HCT116 (cell line): ENCODE measurements at regions not wholly inside any gene's neighbourhood (a gene's known extent, or its start where the extent isn't known, plus 50 kb on each side); places are given as distances from the start of the nearest gene placed in this dataset.

ENCODE experiments used
- ATAC-seq: fragments of 200-7000 bp; cut with Tn5 transposase; 2 replicates; pipeline ENCODE4 v1.9.1; 2020; ENCODE audit warnings: mild to moderate bottlenecking, moderate library complexity
- BruUV-seq: library from RNA; stranded (reverse); fragments of 400-500 nt; replicated peaks from 2 replicates; lab custom pipeline; 2021; lab: Mats Ljungman, UMichigan
- CTCF ChIA-PET: fragments of 300-600 bp; sonication (Branson Sonifier 250); formaldehyde crosslinking; loops from one replicate; lab custom pipeline; 2021; ENCODE audit warnings: antibody characterized with exemption; lab: Charles Lee
- POLR2A ChIA-PET: fragments of 300-600, 350-600 bp; sonication (Branson Sonifier 250); formaldehyde crosslinking; loops from one replicate; lab custom pipeline; 2021; ENCODE audit warnings: antibody characterized with exemption; lab: Charles Lee
- RAD21 ChIA-PET, 2 experiments: fragments of 300-600 bp; sonication (Branson Sonifier 250); formaldehyde crosslinking; loops; one replicate each; lab custom pipeline; 2023; ENCODE audit warnings: low total read pairs in 2 of 2; ENCODE audit not compliant: uncharacterized antibody in 2 of 2, unreplicated experiment in 2 of 2, low non-redundant PET in 1 of 2; lab: Charles Lee
- DNase-seq: peaks from one replicate; pipeline ENCODE4 v3.0.0-alpha.2; 2010; ENCODE audit warnings: low read depth, low spot score
- H2AFZ ChIP-seq: fragments of 200-600 bp; shearing (Covaris generic), sonication (generic); 2 replicates; pipeline ENCODE4 v1.6.1; 2017; ENCODE audit warnings: low read depth, mixed run types, mixed read lengths, antibody characterized with exemption, low read length; ENCODE audit not compliant: poor library complexity, severe bottlenecking
- H3K27ac ChIP-seq: 2 replicates; pipeline ENCODE4 v1.5.1; 2012; ENCODE audit warnings: low read depth, low read length
- H3K27me3 ChIP-seq: fragments of 200-600 bp; sonication (generic); 2 replicates; pipeline ENCODE4 v1.6.1; 2016; ENCODE audit warnings: mixed run types, low read length, mixed read lengths; ENCODE audit not compliant: insufficient read depth
- H3K36me3 ChIP-seq, 2 experiments: fragments of 200-500 bp in 1 of 2; fragments of 200-600 bp in 1 of 2; sonication (Bioruptor generic) in 1 of 2; sonication (generic) in 1 of 2; 2 replicates each; pipeline versions ENCODE4 v1.5.1 to v1.6.1; 2014 to 2016; ENCODE audit warnings: low read length in 2 of 2, inconsistent platforms in 1 of 2, mixed read lengths in 1 of 2, mixed run types in 1 of 2; ENCODE audit not compliant: insufficient read depth in 2 of 2, control insufficient read depth in 1 of 2
- H3K4me1 ChIP-seq, 2 experiments: fragments of 200-600 bp in 1 of 2; sonication (generic) in 1 of 2; 2 replicates each; pipeline versions ENCODE4 v1.5.1 to v1.6.1; 2012 to 2017; ENCODE audit warnings: low read length in 2 of 2, inconsistent platforms in 1 of 2, mild to moderate bottlenecking in 1 of 2, mixed read lengths in 1 of 2, mixed run types in 1 of 2, moderate library complexity in 1 of 2; ENCODE audit not compliant: insufficient read depth in 2 of 2, control insufficient read depth in 1 of 2
- H3K4me2 ChIP-seq: fragments of 200-600 bp; sonication (generic); 2 replicates; pipeline ENCODE4 v1.6.1; 2017; ENCODE audit warnings: mixed run types, low read length, mixed read lengths
- H3K4me3 ChIP-seq, 2 experiments: fragments of 200-600 bp in 1 of 2; sonication (generic) in 1 of 2; replicated peaks in 1 of 2; 2 replicates each; pipeline ENCODE4 v1.5.1; 2011 to 2016; ENCODE audit warnings: low read length in 2 of 2, control low read depth in 1 of 2, low read depth in 1 of 2, mild to moderate bottlenecking in 1 of 2, mixed read lengths in 1 of 2, mixed run types in 1 of 2
- H3K79me2 ChIP-seq: fragments of 200-600 bp; sonication (generic); 2 replicates; pipeline ENCODE4 v1.6.1; 2017; ENCODE audit warnings: mild to moderate bottlenecking, mixed run types, low read length, moderate library complexity, mixed read lengths; ENCODE audit not compliant: insufficient read depth
- H3K9ac ChIP-seq: fragments of 200-600 bp; sonication (generic); 2 replicates; pipeline ENCODE4 v1.6.1; 2016; ENCODE audit warnings: low read length, mixed read lengths
- H3K9me2 ChIP-seq: fragments of 200-600 bp; sonication (generic), shearing (Covaris generic); 2 replicates; pipeline ENCODE4 v1.6.1; 2017; ENCODE audit warnings: mixed run types, mild to moderate bottlenecking, moderate library complexity; ENCODE audit not compliant: insufficient read depth
- H3K9me3 ChIP-seq, 2 experiments: fragments of 200-500 bp in 1 of 2; fragments of 200-600 bp in 1 of 2; sonication (Bioruptor generic) in 1 of 2; sonication (generic) in 1 of 2; 2 replicates each; pipeline ENCODE4 v1.6.1; 2014 to 2017; ENCODE audit warnings: low read length in 2 of 2, mixed read lengths in 2 of 2, inconsistent platforms in 1 of 2, low read depth in 1 of 2, mild to moderate bottlenecking in 1 of 2, mixed run types in 1 of 2, moderate library complexity in 1 of 2; ENCODE audit not compliant: control insufficient read depth in 1 of 2, insufficient read depth in 1 of 2
- H4K20me1 ChIP-seq: fragments of 200-600 bp; sonication (generic), shearing (Covaris generic); 2 replicates; pipeline ENCODE4 v1.6.1; 2017; ENCODE audit warnings: mixed run types, mild to moderate bottlenecking, moderate library complexity; ENCODE audit not compliant: insufficient read depth
- ATF3 ChIP-seq: IDR thresholded peaks from 2 replicates; pipeline ENCODE4 v1.6.1; 2012
- CBX3 ChIP-seq: IDR thresholded peaks from 2 replicates; pipeline ENCODE4 v1.6.1; 2012; ENCODE audit warnings: low read depth
- CTCF ChIP-seq, 3 experiments: fragments of 200-600 bp in 1 of 3; sonication (generic) in 1 of 3; IDR thresholded peaks in 2 of 3; conservative IDR thresholded peaks in 1 of 3; 2 replicates each; pipeline ENCODE4 v1.5.1; 2012 to 2017; ENCODE audit warnings: low read depth in 2 of 3, low read length in 2 of 3, antibody characterized with exemption in 1 of 3, borderline replicate concordance in 1 of 3, control low read depth in 1 of 3, mild to moderate bottlenecking in 1 of 3, mixed read lengths in 1 of 3, mixed run types in 1 of 3, moderate library complexity in 1 of 3; ENCODE audit not compliant: insufficient read depth in 1 of 3
- FOSL1 ChIP-seq: IDR thresholded peaks from 2 replicates; pipeline ENCODE4 v1.6.1; 2012; ENCODE audit warnings: low read depth
- ZFX ChIP-seq: fragments of 450-650 bp; IDR thresholded peaks from 2 replicates; pipeline ENCODE4 v1.6.1; 2017
- intact Hi-C: fragments of 100-400 bp; cut with micrococcal nuclease; formaldehyde crosslinking; loops from 2 replicates; pipeline ENCODE4 v1.10.0; 2022

DNA sequence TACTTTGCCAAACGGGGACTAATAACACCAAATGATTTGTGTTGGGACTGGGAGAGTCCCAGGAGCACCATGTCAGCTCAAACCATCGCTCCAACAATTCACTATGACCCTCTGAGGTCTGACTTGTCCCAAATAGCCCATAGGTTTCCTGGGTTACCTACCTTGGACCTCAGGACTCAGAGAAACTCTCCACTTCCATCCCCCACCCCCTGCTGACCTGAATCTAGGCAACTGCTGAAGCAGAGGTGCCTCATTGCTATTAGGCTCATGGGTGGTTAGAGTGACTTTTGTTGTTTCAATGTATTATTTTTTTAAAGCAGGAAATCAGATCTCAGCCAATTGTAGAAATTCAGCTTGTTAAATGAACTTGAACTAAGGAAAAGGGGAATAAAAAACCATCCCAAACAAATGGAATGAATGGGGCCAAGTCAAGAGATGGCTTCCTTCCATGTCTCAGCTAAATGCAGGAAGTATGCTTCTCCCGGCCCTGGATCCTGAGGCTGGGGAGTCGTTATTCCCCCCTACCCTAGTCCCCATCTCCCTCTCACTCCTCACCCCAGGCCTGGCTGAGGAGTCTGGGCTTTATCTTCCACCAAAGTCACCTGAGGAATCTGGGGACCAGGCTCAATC is 80.9 kb upstream of the SLC24A4 start (continued):
- no peak for TF ChIP-seq CTCF (IDR thresholded peaks at IDR 0.05 in 2 of 3, conservative IDR thresholded peaks at IDR 0.05 in 1 of 3; ENCODE audit: borderline replicate concordance in 1 of 3, insufficient read depth in 1 of 3, low read depth in 2 of 3, low read length in 2 of 3)
- TF ChIP-seq, all 23 proteins: peak for 0

DNA sequence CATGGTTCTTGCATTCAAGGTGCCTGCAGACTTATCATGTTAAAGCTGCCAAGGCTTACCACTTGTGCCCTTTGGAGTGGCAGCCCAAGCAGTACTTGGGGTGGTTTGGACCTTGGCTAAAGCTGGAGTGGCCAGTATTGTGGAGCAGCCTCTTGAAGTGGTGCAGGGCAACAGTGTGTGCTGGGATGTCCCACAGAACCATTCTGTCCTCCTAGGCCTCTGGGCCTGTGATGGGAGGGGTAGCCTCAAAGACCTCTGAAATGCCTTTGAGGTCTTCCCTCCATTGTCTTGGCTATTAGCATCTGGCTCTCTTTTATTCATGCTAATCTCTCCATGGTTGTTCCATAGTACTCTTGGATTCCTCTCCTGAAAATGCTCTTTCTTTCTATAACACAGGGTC is 78.2 kb upstream of the SLC24A4 start:
- RAD21 ChIA-PET, result no interaction called here
- Histone ChIP-seq H2AFZ (no peak overlapping the region), H3K27ac (no peak overlapping the region), H3K9me3 (peaks cover 8 to 22% of the 10 kb centered on the region in 2 experiments; a peak in 2 of 4 replicates), H4K20me1 (no peaks in the 10 kb centered on the region), H3K36me3 (no peaks in the 10 kb centered on the region), H3K4me1 (peaks cover 0 to 6% of the 10 kb centered on the region in 2 experiments; a peak in 1 of 4 replicates), H3K9me2 (no peaks in the 10 kb centered on the region), H3K9ac (no peak overlapping the region), H3K4me3 (no peak overlapping the region), H3K27me3 (no peaks in the 10 kb centered on the region), H3K79me2 (no peaks in the 10 kb centered on the region), H3K4me2 (no peak overlapping the region)
- ATAC-seq, result no peak
- CTCF ChIA-PET, result no interaction called here
- POLR2A ChIA-PET, result no interaction called here
- intact Hi-C loops, result no loop called here
- no peak for TF ChIP-seq ATF3
- no peak for TF ChIP-seq ZFX
- no peak for TF ChIP-seq FOSL1
- peak; percentile 52; the same call in 1 of the 2 replicates for TF ChIP-seq CBX3
- no TSS peak for BruUV-seq
- DNase-seq, result no peak
